CD8-positive, alpha-beta memory T cell (primary cell): ENCODE measurements at regions not wholly inside any gene's neighbourhood (a gene's known extent, or its start where the extent isn't known, plus 50 kb on each side); places are given as distances from the start of the nearest gene placed in this dataset.

Source experiments
- CTCF ChIA-PET: fragments of 350-600 bp; sonication (Branson Sonifier 250); formaldehyde crosslinking; loops from one replicate; lab custom pipeline; 2021; ENCODE audit warnings: antibody characterized with exemption; lab: Charles Lee
- POLR2A ChIA-PET: fragments of 350-600 bp; sonication (Branson Sonifier 250); formaldehyde crosslinking; loops from one replicate; lab custom pipeline; 2021; ENCODE audit warnings: antibody characterized with exemption; lab: Charles Lee
- DNase-seq, 5 donors: peaks; one replicate each; pipeline versions ENCODE4 v3.0.0 to v3.0.0-alpha.2; 2020 to 2022; ENCODE audit warnings: mixed read lengths in 1 of 5
- H3K27ac ChIP-seq: one replicate; pipeline ENCODE4 v1.7.0; 2013; ENCODE audit warnings: low read depth, mild to moderate bottlenecking, low read length, moderate library complexity
- H3K27me3 ChIP-seq: 2 replicates; pipeline ENCODE4 v1.7.0; 2013; ENCODE audit warnings: low read length, mild to moderate bottlenecking; ENCODE audit not compliant: insufficient read depth, poor library complexity, severe bottlenecking
- H3K36me3 ChIP-seq: 2 replicates; pipeline ENCODE4 v1.7.0; 2013; ENCODE audit warnings: mild to moderate bottlenecking, low read length, moderate library complexity; ENCODE audit not compliant: insufficient read depth
- H3K4me1 ChIP-seq: 2 replicates; pipeline ENCODE4 v1.7.0; 2013; ENCODE audit warnings: mild to moderate bottlenecking, low read length, moderate library complexity; ENCODE audit not compliant: insufficient read depth
- H3K4me3 ChIP-seq: 2 replicates; pipeline ENCODE4 v1.7.0; 2013; ENCODE audit warnings: mild to moderate bottlenecking, low read length
- H3K9me3 ChIP-seq: 2 replicates; pipeline ENCODE4 v1.7.0; 2013; ENCODE audit warnings: mild to moderate bottlenecking, low read length
- H3K27ac Mint-ChIP-seq, 8 donors: one replicate each; pipeline ENCODE4 v1.8.0; 2020 to 2021; ENCODE audit warnings: mixed read lengths in 8 of 8, mild to moderate bottlenecking in 6 of 8, inconsistent platforms in 3 of 8, moderate library complexity in 3 of 8
- H3K27me3 Mint-ChIP-seq, 2 donors: one replicate each; pipeline ENCODE4 v1.8.0; 2020 to 2021; ENCODE audit warnings: mixed read lengths in 2 of 2, mild to moderate bottlenecking in 1 of 2, moderate library complexity in 1 of 2
- H3K36me3 Mint-ChIP-seq, 3 donors: one replicate each; pipeline ENCODE4 v1.8.0; 2020 to 2021; ENCODE audit warnings: mixed read lengths in 3 of 3, inconsistent platforms in 1 of 3, mild to moderate bottlenecking in 1 of 3
- H3K4me1 Mint-ChIP-seq, 3 donors: one replicate each; pipeline ENCODE4 v1.8.0; 2020 to 2021; ENCODE audit warnings: mixed read lengths in 3 of 3, inconsistent platforms in 1 of 3, mild to moderate bottlenecking in 1 of 3
- H3K4me3 Mint-ChIP-seq, 7 donors: one replicate each; pipeline ENCODE4 v1.8.0; 2020 to 2021; ENCODE audit warnings: mixed read lengths in 7 of 7, mild to moderate bottlenecking in 6 of 7, moderate library complexity in 4 of 7, inconsistent platforms in 2 of 7
- H3K9me3 Mint-ChIP-seq, 5 donors: one replicate each; pipeline ENCODE4 v1.8.0; 2020 to 2022; ENCODE audit warnings: mixed read lengths in 5 of 5, mild to moderate bottlenecking in 3 of 5, moderate library complexity in 2 of 5, inconsistent platforms in 1 of 5

GRCh38 chr10:127815147-127815546 lies 77.6 kb downstream of the CLRN3 start:
- Histone ChIP-seq H3K9me3 (no peaks in the 10 kb centered on the region), H3K27me3 (no peaks in the 10 kb centered on the region), H3K36me3 (no peaks in the 10 kb centered on the region), H3K4me3 (no peak overlapping the region), H3K27ac (no peak overlapping the region), H3K4me1 (no peaks in the 10 kb centered on the region)
- POLR2A ChIA-PET = no interaction called here
- peaks cover 6 to 7% of the 10 kb centered on the region in 2 donors for H3K27me3 Mint-ChIP-seq
- CTCF ChIA-PET = no interaction called here
- H3K27ac Mint-ChIP-seq = no peak overlapping the region
- no peaks in the 10 kb centered on the region for H3K4me1 Mint-ChIP-seq
- no peak overlapping the region for H3K4me3 Mint-ChIP-seq
- H3K9me3 Mint-ChIP-seq = peaks cover 0 to 2% (median 0%) of the 10 kb centered on the region in 5 donors
- no peaks in the 10 kb centered on the region for H3K36me3 Mint-ChIP-seq
- DNase-seq = no peak

DNA sequence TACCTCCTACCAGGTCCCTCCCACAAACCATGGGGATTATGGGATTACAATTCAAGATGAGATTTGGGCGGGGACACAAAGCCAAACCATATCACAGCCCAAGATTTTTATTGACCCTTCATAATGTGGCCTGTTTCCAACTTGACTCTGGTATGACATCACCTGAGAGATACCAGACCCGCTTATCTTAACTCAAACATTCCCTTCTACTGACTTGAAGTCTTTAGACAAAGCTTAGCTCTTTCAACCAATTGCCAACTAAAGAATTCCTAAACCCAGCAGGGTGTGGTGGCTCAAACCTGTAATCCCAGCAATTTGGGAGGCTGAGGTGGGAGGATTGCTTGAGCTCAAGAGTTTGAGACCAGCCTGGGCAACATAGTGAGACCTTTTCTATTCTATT lies 67.9 kb downstream of the CLRN3 start:
- Mint-ChIP-seq H3K36me3 (no peaks in the 10 kb centered on the region), H3K4me1 (no peaks in the 10 kb centered on the region), H3K4me3 (no peak overlapping the region), H3K27ac (no peak overlapping the region), H3K27me3 (peaks cover 3 to 4% of the 10 kb centered on the region in 2 donors), H3K9me3 (peaks cover 0 to 6% (median 5%) of the 10 kb centered on the region in 5 donors)
- CTCF ChIA-PET = no interaction called here
- no peak overlapping the region for H3K27ac ChIP-seq
- DNase-seq = no peak
- H3K27me3 ChIP-seq = no peaks in the 10 kb centered on the region
- no peaks in the 10 kb centered on the region for H3K9me3 ChIP-seq
- H3K4me1 ChIP-seq = no peaks in the 10 kb centered on the region
- no peak overlapping the region for H3K4me3 ChIP-seq
- H3K36me3 ChIP-seq = no peaks in the 10 kb centered on the region
- POLR2A ChIA-PET = no interaction called here

- no peaks in the 10 kb centered on the region for H3K36me3 Mint-ChIP-seq
- Histone ChIP-seq H3K4me1 (no peaks in the 10 kb centered on the region), H3K27ac (no peak overlapping the region), H3K4me3 (no peak overlapping the region), H3K27me3 (no peaks in the 10 kb centered on the region), H3K9me3 (no peaks in the 10 kb centered on the region), H3K36me3 (no peaks in the 10 kb centered on the region)
- peaks cover 3 to 4% of the 10 kb centered on the region in 2 donors for H3K27me3 Mint-ChIP-seq
- DNase-seq = no peak
- H3K4me3 Mint-ChIP-seq = peak overlapping the region in 1 of 7 donors; percentile 59
- ChIA-PET POLR2A (no interaction called here), CTCF (no interaction called here)
- H3K27ac Mint-ChIP-seq = peak overlapping the region in 1 of 8 donors; percentile 70
- H3K4me1 Mint-ChIP-seq = no peaks in the 10 kb centered on the region
- peaks cover 0 to 6% (median 5%) of the 10 kb centered on the region in 5 donors for H3K9me3 Mint-ChIP-seq
These were observed 66.5 kb downstream of the CLRN3 start for GRCh38 chr10:127826154-127826725.

DNA sequence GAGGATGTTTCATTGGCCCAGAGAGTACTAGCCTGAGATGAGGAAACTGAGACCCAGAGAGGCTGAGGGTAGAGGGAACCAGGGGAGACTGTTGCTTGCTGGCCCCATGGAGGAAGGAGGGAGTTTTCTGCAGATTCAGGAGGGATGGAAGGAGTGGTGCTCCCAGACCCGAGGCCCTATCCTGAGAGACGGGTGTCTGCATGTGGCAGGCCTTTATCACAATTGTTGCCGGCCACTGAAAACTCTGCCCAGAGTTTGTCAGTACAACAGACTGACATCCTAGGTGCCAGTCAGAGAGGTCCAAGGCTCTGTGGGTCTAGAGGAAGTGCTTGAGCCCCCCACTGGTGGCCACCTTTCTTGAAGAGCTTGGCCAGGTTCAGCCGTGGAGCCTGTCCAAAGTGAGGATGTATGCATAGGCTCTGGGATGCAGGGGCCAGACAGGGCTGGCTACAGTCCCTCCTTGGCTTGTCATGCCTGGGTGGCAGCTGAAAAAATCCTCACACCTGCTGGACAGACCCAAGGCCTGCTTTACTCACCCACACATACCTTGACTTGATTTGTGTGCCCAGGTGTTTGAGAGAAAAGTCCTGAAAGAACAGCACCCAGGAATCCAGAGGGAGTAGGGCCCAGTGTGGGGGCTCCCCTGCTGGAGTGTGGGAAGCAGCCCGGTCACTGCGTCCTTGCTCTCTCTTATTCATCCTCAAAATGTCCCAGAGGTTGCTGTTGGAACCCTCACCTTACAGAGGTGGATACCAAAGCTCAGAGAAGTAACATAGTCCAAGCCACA lies 65.2 kb downstream of the CLRN3 start:
- Mint-ChIP-seq H3K4me1 (no peaks in the 10 kb centered on the region), H3K4me3 (no peak overlapping the region), H3K27me3 (peaks cover 2 to 3% of the 10 kb centered on the region in 2 donors), H3K36me3 (no peaks in the 10 kb centered on the region), H3K9me3 (peaks cover 0 to 6% (median 1%) of the 10 kb centered on the region in 5 donors), H3K27ac (no peak overlapping the region)
- Histone ChIP-seq H3K4me3 (no peak overlapping the region), H3K27ac (no peak overlapping the region), H3K4me1 (no peaks in the 10 kb centered on the region), H3K36me3 (no peaks in the 10 kb centered on the region), H3K27me3 (no peaks in the 10 kb centered on the region), H3K9me3 (no peaks in the 10 kb centered on the region)
- POLR2A ChIA-PET = no interaction called here
- no peak for DNase-seq
- CTCF ChIA-PET = no interaction called here
